NCI-H1694 (cell line): ENCODE measurements at regions not wholly inside any gene's neighbourhood (a gene's known extent, or its start where the extent isn't known, plus 50 kb on each side); places are given as distances from the start of the nearest gene placed in this dataset.

Source experiments
- DNase-seq: peaks from one replicate; lab custom pipeline; 2025; lab: John Stamatoyannopoulos, UW

DNA sequence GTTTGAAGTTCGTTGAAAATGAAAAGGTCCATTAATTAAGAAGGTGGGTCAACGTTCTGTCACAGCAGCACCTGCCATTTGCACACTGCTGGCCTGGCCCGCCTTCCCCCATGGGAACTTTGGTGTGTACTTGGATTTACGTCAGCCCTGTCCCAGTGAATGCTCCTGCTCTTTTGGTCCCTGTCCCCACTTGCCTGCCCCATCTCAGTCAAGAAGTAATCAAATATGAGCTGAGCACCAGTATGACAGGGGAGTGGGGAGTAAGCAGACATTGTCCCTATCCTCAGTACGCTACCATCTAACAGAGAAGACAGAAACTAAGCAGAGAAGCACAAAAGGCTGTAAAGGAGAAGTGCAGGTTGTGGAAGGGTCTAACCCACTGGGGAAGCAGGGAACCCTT, 65.1 kb downstream of the SLC4A3 start:
- DNase-seq, result no peak

DNA sequence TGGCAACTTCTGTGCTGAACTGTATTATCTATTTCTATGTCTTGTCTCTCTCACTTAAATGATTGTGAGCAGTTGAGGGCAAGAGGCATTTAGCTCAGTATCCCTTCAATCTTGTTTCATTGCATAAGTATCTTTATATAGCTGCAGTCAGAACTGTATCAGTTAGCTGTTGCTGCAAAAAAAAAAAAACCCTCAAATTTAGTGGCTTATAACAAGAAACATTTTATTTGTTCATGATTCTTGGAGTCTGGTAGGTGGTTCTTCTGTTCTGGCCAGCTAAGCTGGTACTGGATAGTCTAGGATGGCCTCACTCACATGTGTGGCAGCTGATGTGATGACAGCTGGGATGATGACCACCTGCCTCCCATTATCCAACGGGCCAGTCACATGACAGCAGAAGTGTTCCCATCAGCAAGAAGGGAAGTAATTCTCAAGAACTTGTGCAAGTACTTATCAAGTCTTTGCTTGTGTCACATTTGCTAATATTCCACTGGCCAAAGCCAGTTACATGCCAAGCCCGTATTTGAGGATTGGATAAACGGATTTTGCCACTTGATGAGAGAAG, 67.8 kb downstream of the SLC4A3 start:
- DNase-seq, result no peak

DNA sequence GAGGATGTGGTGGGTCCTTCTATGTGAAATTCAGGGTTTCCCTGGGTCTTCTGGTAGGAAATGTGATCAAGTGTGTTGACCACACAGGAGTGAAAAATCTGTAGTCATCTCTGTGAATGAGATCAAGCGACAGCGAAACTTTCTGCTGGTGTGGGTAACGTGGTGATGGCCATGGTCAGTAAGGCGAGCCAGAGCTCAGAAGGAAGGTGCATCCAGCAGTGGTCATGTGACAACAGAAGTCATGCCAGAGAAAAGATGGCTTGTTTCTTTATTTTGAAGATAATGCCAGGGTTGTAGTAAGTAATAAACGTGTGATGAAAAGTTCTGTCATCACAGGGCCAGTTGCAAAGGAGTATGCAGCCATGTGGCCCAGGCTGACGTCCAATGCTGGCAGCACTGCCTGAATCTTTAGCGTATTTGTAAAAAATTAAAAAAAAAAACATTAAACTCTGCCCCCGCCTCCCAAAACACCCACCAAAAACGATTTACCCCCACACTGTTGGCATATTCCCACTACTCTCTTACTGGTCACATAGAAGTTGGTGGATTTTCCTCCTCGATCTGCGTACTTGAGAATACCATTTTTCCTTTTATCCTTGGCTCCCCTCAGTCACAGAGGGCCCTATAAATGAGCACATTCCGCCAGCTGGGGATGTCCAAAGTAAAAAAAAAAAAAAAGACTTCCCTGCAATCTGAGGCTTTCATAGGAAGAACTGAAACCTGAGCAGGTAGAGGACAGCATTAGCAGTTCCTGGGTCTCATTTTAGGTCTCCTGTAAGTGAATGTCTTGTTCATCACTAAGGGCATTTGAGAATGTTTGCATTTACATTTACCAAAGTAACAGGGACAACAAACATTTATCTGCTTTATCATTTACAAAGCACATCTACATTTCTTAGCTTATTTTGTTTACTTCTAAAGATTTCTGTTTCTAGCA, 70.6 kb downstream of the SLC4A3 start:
- DNase-seq, result no peak

GRCh38 chr2:219698748-219699439, 71.5 kb downstream of the SLC4A3 start:
- DNase-seq, result no peak

DNA sequence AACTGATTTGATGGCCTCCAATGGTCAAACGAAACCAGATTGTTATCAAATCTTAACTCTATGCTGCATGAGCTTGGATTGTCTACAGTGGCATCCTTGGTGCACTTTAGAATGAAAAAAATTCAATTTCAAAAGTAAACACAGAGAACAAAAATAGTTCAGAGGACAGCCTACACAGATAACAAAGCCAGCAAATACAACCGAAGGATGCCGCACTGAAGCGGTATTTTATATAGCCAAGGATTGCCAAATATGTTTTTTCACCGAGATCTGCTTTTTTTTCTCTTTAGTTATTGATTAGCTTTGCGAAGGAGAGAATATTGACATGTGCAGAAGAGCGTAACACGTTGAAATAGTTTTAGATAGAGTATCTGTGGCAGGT, 72.0 kb downstream of the SLC4A3 start:
- no peak for DNase-seq

DNA sequence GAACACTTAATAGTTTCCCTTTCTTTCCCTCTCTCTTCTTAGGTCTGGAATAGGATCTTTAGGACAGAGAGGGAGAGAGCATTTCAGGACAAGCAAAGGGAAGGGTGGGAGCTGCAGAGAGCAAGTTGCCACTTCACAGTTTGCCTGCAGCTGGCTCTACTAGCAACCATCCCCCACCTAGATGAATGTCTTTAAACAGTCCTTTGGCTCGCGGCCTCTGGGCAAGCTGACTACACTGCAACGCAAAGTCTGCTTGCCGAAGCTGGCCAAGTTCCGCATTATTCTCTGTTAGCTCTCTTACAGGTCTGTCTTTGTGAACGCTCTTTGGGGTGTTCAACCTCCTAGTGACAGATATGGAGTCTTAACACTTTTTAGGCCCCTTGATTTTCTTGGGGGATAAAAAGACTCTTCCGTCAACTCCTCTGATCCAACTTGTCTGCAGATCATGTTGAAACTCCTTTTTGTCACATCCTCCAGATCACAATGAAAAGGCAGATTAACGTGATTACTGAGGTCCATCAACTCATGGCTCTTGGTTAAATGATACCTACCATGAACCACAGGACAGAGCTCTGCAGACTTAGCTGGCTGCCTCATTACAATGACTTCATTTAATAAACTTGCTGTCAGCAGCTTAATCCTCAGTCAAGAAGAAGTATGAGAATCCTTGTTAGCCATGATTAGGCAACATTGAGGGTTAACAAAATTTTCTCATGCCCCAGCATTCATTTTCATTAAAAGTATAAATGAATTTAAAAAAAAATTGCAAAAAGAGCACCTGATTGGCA, 74.6 kb downstream of the SLC4A3 start:
- no peak for DNase-seq

- no peak for DNase-seq
These were observed 75.5 kb downstream of the SLC4A3 start for GRCh38 chr2:219702796-219703545.

DNA sequence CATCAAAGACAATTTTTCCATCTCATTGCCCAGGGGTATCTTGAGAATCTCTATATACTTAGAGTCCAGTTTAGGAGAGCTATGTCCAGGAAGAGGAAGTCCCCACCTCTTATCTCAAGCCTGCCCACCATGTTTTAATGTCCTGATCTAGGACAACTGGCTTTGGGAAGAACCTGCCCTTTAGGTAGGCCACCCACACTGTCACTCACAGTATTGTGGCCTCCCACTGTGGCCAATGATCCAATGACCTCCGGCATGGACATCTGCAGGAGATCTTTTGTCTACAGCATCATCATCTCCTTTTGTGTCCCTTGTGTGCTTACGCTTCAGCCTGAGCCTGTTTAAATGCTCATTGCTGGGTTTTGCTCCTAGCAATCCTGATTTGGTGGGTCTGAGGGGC, 77.4 kb downstream of the SLC4A3 start:
- no peak for DNase-seq

DNA sequence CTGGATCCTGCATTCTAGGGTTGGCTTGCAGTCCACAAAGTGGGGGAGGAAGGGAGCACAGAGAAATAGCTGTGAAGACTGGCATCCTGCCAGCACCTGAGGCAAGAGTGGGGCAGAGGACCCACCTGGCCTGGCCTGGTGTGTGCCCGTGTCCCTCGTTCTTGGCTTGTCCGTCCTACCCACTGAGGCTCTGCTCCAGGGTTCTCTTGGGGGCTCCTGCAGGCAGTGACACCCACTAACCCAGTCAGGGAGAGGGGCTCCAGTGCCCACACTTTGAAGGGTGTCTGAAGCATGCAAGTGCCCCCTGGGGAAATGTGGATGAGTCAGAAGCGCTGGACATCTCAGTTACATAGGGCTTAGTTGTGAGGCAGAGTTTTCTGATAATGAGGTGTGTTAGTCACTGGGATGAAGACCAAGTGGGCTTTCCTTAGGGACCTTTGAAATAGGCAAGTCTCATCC, 79.4 kb downstream of the SLC4A3 start:
- no peak for DNase-seq

- no peak for DNase-seq
These were observed 80.3 kb downstream of the SLC4A3 start for GRCh38 chr2:219707496-219708285.

DNA sequence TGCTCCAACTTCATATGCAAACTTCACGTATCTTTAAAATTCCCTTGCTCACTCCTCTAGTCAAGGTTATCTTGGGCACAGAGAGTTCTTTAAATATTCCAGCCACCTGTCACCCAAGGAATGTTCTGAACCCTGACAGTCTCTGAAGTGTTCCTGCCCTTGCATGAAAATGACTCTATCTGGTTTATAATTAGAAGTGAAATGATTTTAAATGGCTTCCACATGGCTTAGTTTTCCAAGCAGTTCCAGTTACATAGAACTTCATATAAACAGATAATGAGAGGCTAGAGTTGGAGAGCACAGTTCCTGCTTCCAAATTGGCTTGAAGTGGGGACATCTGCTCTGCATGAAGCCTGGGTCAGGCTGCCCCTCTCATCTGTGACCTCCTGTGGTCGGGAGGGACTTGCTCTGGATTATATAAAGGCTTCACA, 81.9 kb downstream of the SLC4A3 start:
- no peak for DNase-seq

GRCh38 chr2:219713110-219713509, 85.7 kb downstream of the SLC4A3 start:
- peak; percentile 15 for DNase-seq

DNA sequence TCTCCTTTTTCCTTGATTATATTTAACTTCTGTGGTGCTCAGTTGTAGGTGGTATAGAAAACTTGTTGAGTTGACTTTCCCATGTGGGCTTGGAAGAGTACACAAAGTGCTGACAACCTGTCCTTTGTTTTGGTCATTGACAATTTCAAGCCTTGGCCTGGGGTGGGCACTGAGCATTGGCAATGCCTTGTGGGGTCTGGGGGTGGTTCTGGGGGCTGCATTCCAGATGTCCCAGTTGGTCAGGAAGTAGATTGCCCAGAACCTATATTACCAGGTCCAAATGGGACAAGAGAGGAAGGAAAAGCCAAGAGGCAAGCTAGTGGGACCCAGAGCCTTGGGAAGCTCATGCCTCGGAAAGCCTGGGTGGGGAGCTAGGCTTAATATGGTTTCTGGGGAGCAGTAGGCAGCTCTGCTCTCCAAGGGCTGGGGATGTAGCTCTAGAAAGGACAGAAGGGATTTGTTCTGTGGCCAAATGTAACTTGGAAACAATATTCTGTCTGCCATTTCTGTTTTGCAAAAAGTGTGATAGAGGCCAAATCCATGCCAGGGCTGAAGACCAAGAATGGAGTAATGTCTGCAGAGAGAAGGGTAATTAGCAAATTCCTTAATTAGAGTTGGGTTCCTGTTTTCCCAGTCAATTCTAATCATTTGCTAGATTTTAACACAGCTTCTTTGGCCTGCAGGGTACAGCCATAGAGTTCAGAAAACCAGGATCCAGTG, 87.4 kb downstream of the SLC4A3 start:
- no peak for DNase-seq

DNA sequence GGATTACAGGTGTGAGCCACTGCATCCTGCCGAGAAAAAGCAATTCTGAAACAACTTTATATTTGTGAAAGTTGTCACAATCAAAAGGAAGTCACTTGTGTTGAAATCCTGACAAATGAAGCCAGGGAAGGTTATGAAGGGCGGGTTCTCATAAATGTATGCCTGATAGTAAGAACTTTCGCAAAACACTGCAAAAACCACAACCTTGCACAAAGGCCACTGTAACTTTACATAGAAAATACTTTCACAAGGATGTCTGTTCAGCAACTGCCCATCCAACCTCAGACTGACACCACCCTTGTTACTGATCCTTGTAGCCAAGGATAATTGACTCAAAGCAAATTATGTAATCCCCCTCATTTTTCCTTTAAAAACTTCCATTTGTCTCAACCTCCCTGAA, 90.6 kb downstream of the SLC4A3 start:
- no peak for DNase-seq

DNA sequence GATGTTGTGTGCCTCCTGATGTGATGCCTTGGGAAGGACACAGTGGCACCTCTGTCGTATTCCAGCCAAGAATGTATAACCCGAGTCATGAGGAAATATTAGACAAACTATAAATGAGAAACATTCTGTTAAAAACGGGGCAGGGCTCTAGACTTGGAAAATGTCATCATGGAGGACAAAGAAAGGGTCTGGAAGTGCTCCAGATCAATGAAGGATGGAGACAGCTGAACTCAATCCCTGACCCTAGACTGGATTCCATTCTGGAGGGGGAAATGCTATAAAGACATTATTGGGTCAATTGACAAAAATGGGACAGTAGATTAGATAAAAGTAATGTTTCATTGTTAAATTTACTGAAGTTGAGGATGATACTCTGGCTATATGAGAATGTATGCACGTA, 92.1 kb downstream of the SLC4A3 start:
- no peak for DNase-seq

DNA sequence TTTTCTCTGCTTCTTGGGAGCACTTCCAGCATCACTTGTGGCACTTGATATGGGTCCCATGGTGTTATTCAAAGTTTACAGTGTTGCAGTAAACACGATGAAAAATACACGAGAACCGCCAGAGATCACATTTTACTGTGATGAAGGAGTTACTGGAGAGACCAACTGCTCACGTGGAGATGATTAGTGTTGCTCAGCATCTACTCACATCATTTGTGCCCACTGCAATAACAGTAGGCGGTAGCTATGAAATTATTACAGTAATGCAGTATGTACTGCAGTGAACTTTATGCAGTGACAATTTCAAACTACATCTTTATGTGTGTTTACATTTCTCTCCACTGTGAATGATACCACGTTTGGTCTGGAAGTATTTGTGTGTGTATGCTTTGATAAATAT, 93.5 kb downstream of the SLC4A3 start:
- DNase-seq, result no peak

DNA sequence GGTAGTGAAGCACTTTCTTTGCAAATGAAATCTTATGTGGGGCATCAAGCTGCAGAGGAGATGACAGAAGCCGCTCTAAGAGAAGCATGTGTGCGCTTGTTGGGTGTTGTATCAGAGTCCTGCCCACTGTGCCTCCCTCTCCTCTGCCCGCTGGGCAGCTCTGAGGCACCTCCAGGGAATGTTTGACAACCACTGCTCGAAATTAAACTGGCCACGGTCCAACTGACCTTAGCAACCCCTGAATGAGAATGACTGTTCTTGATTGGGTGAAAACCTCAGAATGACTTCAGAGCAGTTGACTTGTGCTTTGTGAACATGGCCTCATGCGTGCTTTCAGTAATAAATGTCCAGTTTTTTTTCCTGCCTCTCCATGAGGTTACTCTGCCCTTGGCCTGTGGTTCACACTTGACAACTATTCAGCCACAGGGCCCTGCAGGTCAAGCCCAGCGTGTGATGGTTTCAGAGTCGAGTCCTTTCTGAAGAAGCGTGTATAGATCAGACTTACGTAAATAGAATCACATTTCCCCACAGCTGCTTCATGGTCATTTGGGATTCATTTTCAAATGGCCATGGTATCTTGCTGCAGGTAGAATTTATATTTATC, 94.9 kb downstream of the SLC4A3 start:
- DNase-seq, result no peak

DNA sequence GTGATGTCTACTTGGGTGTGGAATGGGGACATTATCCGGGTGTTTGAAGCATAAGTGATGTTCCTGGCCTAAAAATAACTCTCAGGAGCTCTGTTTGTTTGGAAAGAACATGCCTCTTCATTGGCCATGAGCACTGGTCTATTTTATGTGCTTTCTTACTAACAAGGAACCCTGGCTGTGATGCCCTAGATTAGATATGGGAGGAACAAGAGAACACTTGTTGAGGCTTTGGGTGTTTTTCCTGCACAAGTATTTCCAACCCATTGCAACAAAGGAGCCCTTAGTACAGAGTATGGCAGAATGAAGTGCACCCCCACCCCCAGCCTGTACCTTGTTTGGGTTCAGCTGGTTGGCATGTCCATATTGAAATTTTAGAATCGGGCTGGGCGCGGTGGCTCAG, 95.9 kb downstream of the SLC4A3 start:
- DNase-seq, result no peak

DNA sequence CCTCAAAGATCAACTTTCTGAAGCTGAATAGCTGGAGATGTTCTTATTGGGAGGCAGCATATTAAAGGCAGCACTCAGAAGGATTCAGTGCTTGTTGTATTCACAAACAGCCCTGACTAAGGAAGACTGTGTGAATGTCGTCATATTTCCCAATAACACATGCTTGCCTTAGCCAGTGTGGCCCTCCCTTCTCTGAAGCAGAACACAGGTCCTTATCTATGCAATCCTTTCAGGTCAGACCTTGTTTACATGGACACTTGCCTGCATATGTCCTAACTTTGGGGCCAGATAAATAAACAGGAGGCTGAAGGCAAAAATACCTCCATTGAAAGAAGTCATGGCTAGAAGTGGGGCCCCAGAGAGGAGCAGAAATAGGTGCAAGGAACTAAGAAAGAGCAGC, 97.2 kb downstream of the SLC4A3 start:
- no peak for DNase-seq

GRCh38 chr2:219726916-219727315, 99.5 kb downstream of the SLC4A3 start:
- no peak for DNase-seq
